MCF 10A (cell line): ENCODE measurements at regions not wholly inside any gene's neighbourhood (a gene's known extent, or its start where the extent isn't known, plus 50 kb on each side); places are given as distances from the start of the nearest gene placed in this dataset.

Experiments used
- BruUV-seq: library from RNA; stranded (reverse); fragments of 400-500 nt; replicated peaks from 2 replicates; lab custom pipeline; 2021; lab: Mats Ljungman, UMichigan
- CTCF ChIA-PET: fragments of 300-600 bp; sonication (Branson Sonifier 250); formaldehyde crosslinking; extraction: SDS; loops from one replicate; lab custom pipeline; 2021; ENCODE audit warnings: antibody characterized with exemption, inconsistent platforms; lab: Yijun Ruan, JAX
- POLR2A ChIA-PET: fragments of 300-600, 350-650 bp; sonication (Branson Sonifier 250); formaldehyde crosslinking; extraction: SDS; loops from one replicate; lab custom pipeline; 2020; ENCODE audit warnings: antibody characterized with exemption, inconsistent platforms; lab: Yijun Ruan, JAX
- DNase-seq: peaks from one replicate; pipeline ENCODE4 v3.0.0-alpha.2; 2018; ENCODE audit not compliant: unreplicated experiment
- H3K27ac Mint-ChIP-seq: one replicate; pipeline ENCODE4 v1.8.0; 2022; ENCODE audit warnings: mild to moderate bottlenecking, low read depth, mixed read lengths; ENCODE audit not compliant: unreplicated experiment
- H3K27me3 Mint-ChIP-seq: one replicate; pipeline ENCODE4 v1.8.0; 2022; ENCODE audit warnings: mixed read lengths; ENCODE audit not compliant: insufficient read depth, unreplicated experiment
- H3K36me3 Mint-ChIP-seq: one replicate; pipeline ENCODE4 v1.8.0; 2022; ENCODE audit warnings: mild to moderate bottlenecking, moderate library complexity, mixed read lengths; ENCODE audit not compliant: insufficient read depth, unreplicated experiment
- H3K4me1 Mint-ChIP-seq: one replicate; pipeline ENCODE4 v1.8.0; 2022; ENCODE audit warnings: mixed read lengths; ENCODE audit not compliant: insufficient read depth, unreplicated experiment
- H3K4me3 Mint-ChIP-seq: one replicate; pipeline ENCODE4 v1.8.0; 2022; ENCODE audit warnings: mild to moderate bottlenecking, moderate library complexity, mixed read lengths; ENCODE audit not compliant: unreplicated experiment
- H3K9me3 Mint-ChIP-seq: one replicate; pipeline ENCODE4 v1.8.0; 2022; ENCODE audit warnings: mixed read lengths; ENCODE audit not compliant: unreplicated experiment
- intact Hi-C: fragments of 100-400 bp; cut with micrococcal nuclease; formaldehyde crosslinking; loops from 2 replicates; pipeline ENCODE4 v1.14.1; 2022
- TF ChIP-seq, protein P1 (sequence below): fragments of 200-600 bp; IDR thresholded peaks from one replicate; pipeline ENCODE4 v1.8.0; 2022; ENCODE audit warnings: antibody characterized with exemption, mild to moderate bottlenecking; ENCODE audit not compliant: unreplicated experiment

DNA sequence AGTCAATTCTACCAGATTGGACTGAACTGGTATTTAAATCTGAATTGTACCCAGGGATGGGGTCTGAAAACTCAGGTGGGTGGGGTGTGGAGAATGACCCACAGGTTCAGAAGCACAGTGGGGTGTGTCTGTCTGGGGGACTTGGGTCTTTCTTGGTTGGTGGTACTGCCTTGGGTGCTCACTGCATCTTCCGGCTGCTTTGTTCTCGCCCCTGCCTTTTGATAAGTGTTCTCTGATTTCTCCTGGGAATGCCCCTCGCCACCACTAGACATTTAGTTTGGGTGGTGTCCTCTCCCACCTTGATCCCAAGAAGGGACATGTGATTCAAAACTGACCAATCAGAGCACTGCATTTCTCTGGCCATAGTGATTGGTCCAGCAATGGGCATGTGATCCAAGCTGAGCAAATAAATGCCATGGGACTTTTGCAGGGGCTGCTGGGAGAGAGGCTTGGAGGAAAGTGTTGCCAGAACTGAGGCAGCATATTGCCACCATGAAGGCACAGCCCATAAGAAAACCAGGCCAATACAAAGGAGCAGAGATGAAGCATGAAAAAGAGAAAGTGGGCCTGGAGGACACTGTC is 270.5 kb downstream of the NPHP4 start:
- DNase-seq = no peak
- no peak overlapping the region for H3K4me3 Mint-ChIP-seq
- CTCF ChIA-PET = no interaction called here
- TF ChIP-seq, protein P1, sequence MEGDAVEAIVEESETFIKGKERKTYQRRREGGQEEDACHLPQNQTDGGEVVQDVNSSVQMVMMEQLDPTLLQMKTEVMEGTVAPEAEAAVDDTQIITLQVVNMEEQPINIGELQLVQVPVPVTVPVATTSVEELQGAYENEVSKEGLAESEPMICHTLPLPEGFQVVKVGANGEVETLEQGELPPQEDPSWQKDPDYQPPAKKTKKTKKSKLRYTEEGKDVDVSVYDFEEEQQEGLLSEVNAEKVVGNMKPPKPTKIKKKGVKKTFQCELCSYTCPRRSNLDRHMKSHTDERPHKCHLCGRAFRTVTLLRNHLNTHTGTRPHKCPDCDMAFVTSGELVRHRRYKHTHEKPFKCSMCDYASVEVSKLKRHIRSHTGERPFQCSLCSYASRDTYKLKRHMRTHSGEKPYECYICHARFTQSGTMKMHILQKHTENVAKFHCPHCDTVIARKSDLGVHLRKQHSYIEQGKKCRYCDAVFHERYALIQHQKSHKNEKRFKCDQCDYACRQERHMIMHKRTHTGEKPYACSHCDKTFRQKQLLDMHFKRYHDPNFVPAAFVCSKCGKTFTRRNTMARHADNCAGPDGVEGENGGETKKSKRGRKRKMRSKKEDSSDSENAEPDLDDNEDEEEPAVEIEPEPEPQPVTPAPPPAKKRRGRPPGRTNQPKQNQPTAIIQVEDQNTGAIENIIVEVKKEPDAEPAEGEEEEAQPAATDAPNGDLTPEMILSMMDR = no peak
- H3K27me3 Mint-ChIP-seq = no peaks in the 10 kb centered on the region
- no peak overlapping the region for H3K27ac Mint-ChIP-seq
- no peaks in the 10 kb centered on the region for H3K36me3 Mint-ChIP-seq
- intact Hi-C loops = no loop called here
- H3K4me1 Mint-ChIP-seq = no peaks in the 10 kb centered on the region
- BruUV-seq = no TSS peak
- no peaks in the 10 kb centered on the region for H3K9me3 Mint-ChIP-seq
- POLR2A ChIA-PET = no interaction called here

GRCh38 chr1:5720936-5721335 is 271.3 kb downstream of the NPHP4 start:
- no peak overlapping the region for H3K27ac Mint-ChIP-seq
- H3K4me1 Mint-ChIP-seq = no peaks in the 10 kb centered on the region
- BruUV-seq = no TSS peak
- no peaks in the 10 kb centered on the region for H3K9me3 Mint-ChIP-seq
- ChIA-PET CTCF (interaction anchor here (0.7 to 0.8 kb wide), 2 partner anchors 24 to 209 kb away, joined by 3 read pairs; no protein-coding TSS in a partner anchor), POLR2A (no interaction called here)
- H3K36me3 Mint-ChIP-seq = no peaks in the 10 kb centered on the region
- TF ChIP-seq, protein P1 = no peak
- no peaks in the 10 kb centered on the region for H3K27me3 Mint-ChIP-seq
- no peak for DNase-seq
- no peak overlapping the region for H3K4me3 Mint-ChIP-seq
- intact Hi-C loops = no loop called here

DNA sequence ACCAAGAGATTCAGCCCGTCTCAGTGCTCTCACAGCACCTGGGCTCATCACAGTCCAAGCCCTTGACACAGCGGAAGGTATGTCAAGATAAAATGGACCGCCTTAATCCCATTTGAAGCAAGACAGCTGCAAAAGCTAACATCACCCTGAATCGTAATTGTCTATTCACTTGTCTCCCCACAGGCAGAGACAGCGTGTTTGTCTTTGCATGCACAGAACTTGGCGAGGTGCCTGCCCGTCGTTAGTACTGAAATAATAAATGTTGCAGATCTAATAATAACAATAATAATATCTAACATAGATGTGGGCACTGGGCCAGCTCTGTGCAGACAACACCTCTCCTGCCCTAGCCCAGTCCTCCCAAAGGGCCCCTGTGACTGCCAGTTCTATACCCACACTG is 271.7 kb downstream of the NPHP4 start:
- no peak for DNase-seq
- ChIA-PET CTCF (interaction anchor here (0.6 to 0.8 kb wide), 3 partner anchors 11 to 209 kb away, joined by 3 read pairs; no protein-coding TSS in a partner anchor), POLR2A (no interaction called here)
- no peaks in the 10 kb centered on the region for H3K36me3 Mint-ChIP-seq
- H3K4me1 Mint-ChIP-seq = no peaks in the 10 kb centered on the region
- intact Hi-C loops = no loop called here
- no peak overlapping the region for H3K4me3 Mint-ChIP-seq
- BruUV-seq = no TSS peak
- no peaks in the 10 kb centered on the region for H3K9me3 Mint-ChIP-seq
- no peak overlapping the region for H3K27ac Mint-ChIP-seq
- H3K27me3 Mint-ChIP-seq = no peaks in the 10 kb centered on the region
- TF ChIP-seq, protein P1 = no peak

GRCh38 chr1:5720045-5720444 is 272.2 kb downstream of the NPHP4 start:
- Mint-ChIP-seq H3K9me3 (no peaks in the 10 kb centered on the region), H3K27me3 (no peaks in the 10 kb centered on the region), H3K36me3 (no peaks in the 10 kb centered on the region), H3K4me3 (no peak overlapping the region), H3K27ac (no peak overlapping the region), H3K4me1 (no peaks in the 10 kb centered on the region)
- no peak for DNase-seq
- ChIA-PET POLR2A (no interaction called here), CTCF (interaction anchor here (0.6 to 0.8 kb wide), 3 partner anchors 11 to 208 kb away, joined by 3 read pairs; no protein-coding TSS in a partner anchor)
- TF ChIP-seq, protein P1 = no peak
- no TSS peak for BruUV-seq
- intact Hi-C loops = no loop called here
